CD4-positive, alpha-beta T cell (primary cell): ENCODE measurements at regions not wholly inside any gene's neighbourhood (a gene's known extent, or its start where the extent isn't known, plus 50 kb on each side); places are given as distances from the start of the nearest gene placed in this dataset.

Source experiments
- ATAC-seq: fragments of 200-7000 bp; cut with Tn5 transposase; one replicate; pipeline ENCODE4 v1.10.0; 2022; ENCODE audit warnings: mild to moderate bottlenecking; ENCODE audit not compliant: poor library complexity
- CTCF ChIA-PET: fragments of 350-600 bp; sonication (Branson Sonifier 250); formaldehyde crosslinking; loops from one replicate; lab custom pipeline; 2021; ENCODE audit warnings: antibody characterized with exemption, inconsistent platforms; lab: Charles Lee
- POLR2A ChIA-PET: fragments of 350-600 bp; sonication (Branson Sonifier 250); formaldehyde crosslinking; loops from one replicate; lab custom pipeline; 2021; ENCODE audit warnings: antibody characterized with exemption, inconsistent platforms; lab: Charles Lee
- DNase-seq, 14 experiments: peaks; one replicate each; pipeline ENCODE4 v3.0.0-alpha.2; 2013 to 2020; ENCODE audit warnings: mixed read lengths in 2 of 14
- H3K27ac ChIP-seq, 2 donors: one replicate each; pipeline versions ENCODE4 v1.5.1 to v1.7.0; 2013; ENCODE audit warnings: low read length in 2 of 2, low read depth in 1 of 2, mild to moderate bottlenecking in 1 of 2
- H3K27me3 ChIP-seq, 2 experiments: 1 replicate in 1 of 2; 2 replicates in 1 of 2; pipeline versions ENCODE4 v1.6.1 to v1.7.0; 2013; ENCODE audit warnings: low read length in 2 of 2, control low read depth in 1 of 2, mild to moderate bottlenecking in 1 of 2, moderate library complexity in 1 of 2; ENCODE audit not compliant: insufficient read depth in 2 of 2, control insufficient read depth in 1 of 2
- H3K36me3 ChIP-seq: one replicate; pipeline ENCODE4 v1.6.1; 2013; ENCODE audit warnings: low read length, control low read depth; ENCODE audit not compliant: insufficient read depth
- H3K4me1 ChIP-seq: one replicate; pipeline ENCODE4 v1.6.1; 2013; ENCODE audit warnings: low read length, control low read depth; ENCODE audit not compliant: insufficient read depth
- H3K4me3 ChIP-seq: one replicate; pipeline ENCODE4 v1.5.1; 2013; ENCODE audit warnings: mild to moderate bottlenecking, low read length, moderate library complexity
- H3K9me3 ChIP-seq, 2 experiments: 1 replicate in 1 of 2; 2 replicates in 1 of 2; pipeline versions ENCODE4 v1.6.1 to v1.7.0; 2013; ENCODE audit warnings: low read length in 2 of 2, mild to moderate bottlenecking in 2 of 2, control low read depth in 1 of 2, moderate library complexity in 1 of 2; ENCODE audit not compliant: control insufficient read depth in 1 of 2, insufficient read depth in 1 of 2
- H3K27ac Mint-ChIP-seq: one replicate; pipeline ENCODE4 v1.8.0; 2020; ENCODE audit warnings: mixed read lengths
- H3K27me3 Mint-ChIP-seq: one replicate; pipeline ENCODE4 v1.8.0; 2021; ENCODE audit warnings: mixed read lengths
- H3K36me3 Mint-ChIP-seq: one replicate; pipeline ENCODE4 v1.8.0; 2021; ENCODE audit warnings: low read depth, mixed read lengths
- H3K4me1 Mint-ChIP-seq: one replicate; pipeline ENCODE4 v1.8.0; 2021; ENCODE audit warnings: low read depth, mixed read lengths
- H3K4me3 Mint-ChIP-seq: one replicate; pipeline ENCODE4 v1.8.0; 2020; ENCODE audit warnings: mild to moderate bottlenecking, mixed read lengths
- H3K9me3 Mint-ChIP-seq: one replicate; pipeline ENCODE4 v1.8.0; 2020; ENCODE audit warnings: mixed read lengths
- intact Hi-C, 2 experiments: fragments of 100-400 bp; cut with DNase I in 1 of 2; cut with micrococcal nuclease in 1 of 2; formaldehyde crosslinking; loops; one replicate each; pipeline versions ENCODE4 v1.15.1 to v1.9.0; 2023 to 2025; cut with DNase I, micrococcal nuclease
- TF ChIP-seq, protein P1 (sequence below): fragments of 200-600 bp; IDR thresholded peaks from one replicate; pipeline ENCODE4 v1.8.0; 2022; ENCODE audit warnings: antibody characterized with exemption, mild to moderate bottlenecking

DNA sequence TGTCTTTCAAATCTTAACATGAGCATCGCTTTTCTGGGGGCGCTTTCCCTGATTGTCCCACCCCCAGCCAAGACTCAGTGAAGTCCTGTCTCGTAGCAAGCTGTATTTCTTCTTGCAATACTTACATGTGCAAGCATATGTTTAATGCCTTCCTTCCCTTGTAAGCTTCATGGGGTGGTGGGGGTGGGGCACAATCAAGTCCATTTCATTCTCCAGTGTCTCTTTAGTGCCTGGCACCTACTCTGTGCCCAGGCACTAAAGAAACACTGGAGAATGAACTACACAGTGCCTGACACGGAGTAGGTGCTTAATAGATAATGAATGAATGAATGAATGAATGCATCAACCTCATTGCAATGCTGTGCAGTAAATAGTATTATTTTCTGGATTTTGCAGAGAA lies 143.1 kb downstream of the PLPP3 start:
- Histone ChIP-seq H3K9me3 (peaks cover 0 to 9% of the 10 kb centered on the region in 2 experiments), H3K4me3 (no peak overlapping the region), H3K4me1 (no peaks in the 10 kb centered on the region), H3K27ac (no peak overlapping the region), H3K27me3 (peaks cover 0 to 3% of the 10 kb centered on the region in 2 experiments), H3K36me3 (no peaks in the 10 kb centered on the region)
- intact Hi-C loops: no loop called here
- ChIA-PET POLR2A (no interaction called here), CTCF (no interaction called here)
- no peaks in the 10 kb centered on the region for H3K4me1 Mint-ChIP-seq
- no peaks in the 10 kb centered on the region for H3K27me3 Mint-ChIP-seq
- H3K36me3 Mint-ChIP-seq: no peaks in the 10 kb centered on the region
- no peak overlapping the region for H3K4me3 Mint-ChIP-seq
- H3K27ac Mint-ChIP-seq: no peak overlapping the region
- ATAC-seq: no peak
- TF ChIP-seq, protein P1, sequence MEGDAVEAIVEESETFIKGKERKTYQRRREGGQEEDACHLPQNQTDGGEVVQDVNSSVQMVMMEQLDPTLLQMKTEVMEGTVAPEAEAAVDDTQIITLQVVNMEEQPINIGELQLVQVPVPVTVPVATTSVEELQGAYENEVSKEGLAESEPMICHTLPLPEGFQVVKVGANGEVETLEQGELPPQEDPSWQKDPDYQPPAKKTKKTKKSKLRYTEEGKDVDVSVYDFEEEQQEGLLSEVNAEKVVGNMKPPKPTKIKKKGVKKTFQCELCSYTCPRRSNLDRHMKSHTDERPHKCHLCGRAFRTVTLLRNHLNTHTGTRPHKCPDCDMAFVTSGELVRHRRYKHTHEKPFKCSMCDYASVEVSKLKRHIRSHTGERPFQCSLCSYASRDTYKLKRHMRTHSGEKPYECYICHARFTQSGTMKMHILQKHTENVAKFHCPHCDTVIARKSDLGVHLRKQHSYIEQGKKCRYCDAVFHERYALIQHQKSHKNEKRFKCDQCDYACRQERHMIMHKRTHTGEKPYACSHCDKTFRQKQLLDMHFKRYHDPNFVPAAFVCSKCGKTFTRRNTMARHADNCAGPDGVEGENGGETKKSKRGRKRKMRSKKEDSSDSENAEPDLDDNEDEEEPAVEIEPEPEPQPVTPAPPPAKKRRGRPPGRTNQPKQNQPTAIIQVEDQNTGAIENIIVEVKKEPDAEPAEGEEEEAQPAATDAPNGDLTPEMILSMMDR: no peak
- DNase-seq: no peak
- H3K9me3 Mint-ChIP-seq: no peaks in the 10 kb centered on the region

DNA sequence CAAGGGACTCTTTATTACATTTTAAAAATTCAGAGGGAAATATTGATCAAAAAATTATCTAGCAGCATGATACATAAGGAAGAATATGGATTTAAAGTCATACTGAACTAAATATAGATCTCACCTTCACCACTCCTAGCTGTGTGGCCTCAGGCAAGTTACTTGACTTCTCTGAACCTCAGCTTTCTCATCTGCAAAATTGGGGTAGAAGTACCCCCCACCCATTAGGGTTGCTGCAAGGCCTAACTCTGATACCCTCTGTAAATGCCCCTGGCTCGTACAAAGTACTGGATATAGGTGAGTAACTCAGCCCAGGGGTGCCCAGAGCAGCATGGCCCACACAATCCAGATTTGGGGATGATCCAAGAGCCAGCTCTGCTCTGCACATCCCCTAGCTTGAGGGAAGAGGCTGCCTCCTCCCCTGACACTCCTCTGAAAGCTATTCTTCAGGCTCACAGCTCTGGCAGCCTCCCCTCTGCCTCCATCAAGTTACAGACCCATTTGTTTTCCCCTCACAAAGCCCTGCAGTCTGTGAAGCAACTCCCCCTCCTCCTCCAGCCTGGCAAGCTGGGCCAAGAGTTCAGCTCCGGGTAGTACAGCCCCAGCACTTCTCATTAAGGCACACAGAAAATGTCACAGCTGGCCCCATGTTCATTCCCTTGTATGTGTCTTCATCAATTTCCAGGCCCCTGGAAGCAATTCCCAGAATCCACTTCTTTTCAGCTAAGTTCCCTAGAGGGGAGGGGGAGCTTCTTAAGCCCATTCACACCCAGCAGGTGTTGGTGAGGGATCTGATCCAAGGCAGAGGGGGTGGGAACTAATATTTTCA lies 143.7 kb downstream of the PLPP3 start:
- CTCF ChIA-PET: no interaction called here
- Mint-ChIP-seq H3K36me3 (no peaks in the 10 kb centered on the region), H3K27ac (no peak overlapping the region), H3K4me1 (no peaks in the 10 kb centered on the region), H3K9me3 (no peaks in the 10 kb centered on the region), H3K27me3 (no peaks in the 10 kb centered on the region), H3K4me3 (no peak overlapping the region)
- Histone ChIP-seq H3K27me3 (peaks cover 0 to 3% of the 10 kb centered on the region in 2 experiments), H3K4me3 (no peak overlapping the region), H3K27ac (no peak overlapping the region), H3K36me3 (no peaks in the 10 kb centered on the region), H3K9me3 (peaks cover 0 to 4% of the 10 kb centered on the region in 2 experiments), H3K4me1 (no peaks in the 10 kb centered on the region)
- intact Hi-C loops: no loop called here
- POLR2A ChIA-PET: no interaction called here
- ATAC-seq (no peak), DNase-seq (no peak)
- TF ChIP-seq, protein P1: no peak

DNA sequence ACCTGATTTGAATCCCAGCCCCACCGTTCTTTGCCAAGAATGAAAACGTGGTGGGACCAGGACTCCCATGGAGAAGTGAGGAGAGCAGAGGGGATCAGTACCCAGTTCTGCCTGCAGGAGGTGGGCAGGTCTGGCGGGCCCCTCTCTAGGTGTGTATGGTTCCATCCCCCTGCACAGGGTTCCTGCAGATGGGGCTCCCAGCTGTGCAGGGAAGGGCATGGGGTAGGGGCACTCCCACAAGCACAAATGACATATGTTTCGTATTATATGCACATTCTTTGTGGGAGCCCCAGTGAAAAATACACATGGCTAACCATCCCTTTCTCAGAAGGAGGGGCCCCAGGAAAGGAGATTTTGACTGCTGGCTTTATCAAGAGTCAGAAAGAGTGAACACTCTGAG lies 144.6 kb downstream of the PLPP3 start:
- Mint-ChIP-seq H3K4me1 (no peaks in the 10 kb centered on the region), H3K27me3 (no peaks in the 10 kb centered on the region), H3K27ac (no peak overlapping the region), H3K36me3 (no peaks in the 10 kb centered on the region), H3K4me3 (no peak overlapping the region), H3K9me3 (no peaks in the 10 kb centered on the region)
- ChIA-PET CTCF (no interaction called here), POLR2A (no interaction called here)
- H3K4me1 ChIP-seq: no peaks in the 10 kb centered on the region
- no peak overlapping the region for H3K27ac ChIP-seq
- intact Hi-C loops: no loop called here
- no peak for ATAC-seq
- peaks cover 0 to 3% of the 10 kb centered on the region in 2 experiments for H3K27me3 ChIP-seq
- no peak overlapping the region for H3K4me3 ChIP-seq
- TF ChIP-seq, protein P1: no peak
- DNase-seq: no peak
- peaks cover 0 to 4% of the 10 kb centered on the region in 2 experiments for H3K9me3 ChIP-seq
- H3K36me3 ChIP-seq: no peaks in the 10 kb centered on the region
